CD4-positive, alpha-beta T cell treated with Interleukin-21 for 1 hour (primary cell): ENCODE measurements at regions not wholly inside any gene's neighbourhood (a gene's known extent, or its start where the extent isn't known, plus 50 kb on each side); places are given as distances from the start of the nearest gene placed in this dataset.
A peak's percentile ranks its signal among the peaks of the same experiment; 100 is the strongest.
"Not testable (repeated sequence)": the region's sequence is repeated elsewhere in the genome, so short reads cannot be mapped to it uniquely, and the experiment has no call there.

ENCODE experiments used
- DNase-seq: peaks from one replicate; pipeline ENCODE4 v3.0.0-alpha.2; 2020

DNA sequence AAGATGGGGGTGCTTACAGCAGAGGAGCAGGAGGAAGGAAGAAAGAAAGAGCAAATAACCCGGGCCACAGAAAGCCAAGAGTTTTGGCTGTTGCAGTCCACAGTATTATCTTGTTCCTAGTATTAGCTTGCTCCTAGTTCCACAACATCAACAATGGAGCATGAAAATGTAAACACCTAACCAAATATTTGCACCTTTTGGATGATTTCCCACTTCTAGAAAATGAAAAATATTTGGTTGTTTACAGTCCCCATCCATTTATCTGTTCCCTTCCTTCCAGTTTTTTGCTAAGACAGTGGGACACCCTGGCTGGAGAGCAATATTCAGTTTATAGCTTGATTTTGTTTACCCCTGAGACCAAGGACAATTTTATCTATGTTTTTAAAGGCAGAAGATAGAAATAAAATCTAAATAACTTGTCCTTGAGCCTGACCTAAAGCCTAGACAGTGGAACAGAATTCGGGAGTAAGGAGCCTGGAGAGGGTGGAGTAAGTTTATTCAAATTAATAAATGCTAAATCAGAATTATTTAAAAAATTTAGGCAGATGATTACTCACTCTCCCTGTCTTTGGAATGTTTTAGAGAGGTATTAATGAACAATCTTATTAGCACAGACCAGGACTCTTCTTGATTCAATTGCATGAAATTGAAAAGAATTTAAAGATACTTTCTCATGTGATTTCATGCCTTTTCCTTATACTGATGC, 51.6 kb downstream of the RESF1 start:
- DNase-seq = no peak

DNA sequence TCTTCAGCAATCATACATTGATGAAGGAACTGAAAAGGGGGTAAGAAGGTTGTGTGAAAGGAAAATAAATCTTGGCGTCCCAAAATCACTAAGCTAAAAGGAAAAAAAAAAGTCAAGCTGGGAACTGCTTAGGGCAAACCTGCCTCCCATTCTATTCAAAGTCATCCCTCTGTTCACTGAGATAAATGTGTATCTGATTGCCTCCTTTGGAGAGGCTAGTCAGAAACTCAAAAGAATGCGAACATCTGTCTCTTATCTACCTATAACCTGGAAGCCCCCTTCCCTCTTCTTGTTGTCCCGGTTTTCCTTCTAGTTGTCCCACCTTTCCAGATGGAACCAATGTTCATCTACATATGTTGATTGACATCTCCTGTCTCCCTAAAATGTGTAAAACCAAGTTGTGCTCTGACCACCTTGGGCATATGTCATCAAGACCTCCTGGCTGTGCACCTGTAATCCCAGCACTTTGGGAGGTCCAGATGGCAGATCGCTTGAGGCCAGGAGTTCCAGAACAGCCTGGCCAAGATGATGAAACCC, 53.1 kb downstream of the RESF1 start:
- DNase-seq = no peak

DNA sequence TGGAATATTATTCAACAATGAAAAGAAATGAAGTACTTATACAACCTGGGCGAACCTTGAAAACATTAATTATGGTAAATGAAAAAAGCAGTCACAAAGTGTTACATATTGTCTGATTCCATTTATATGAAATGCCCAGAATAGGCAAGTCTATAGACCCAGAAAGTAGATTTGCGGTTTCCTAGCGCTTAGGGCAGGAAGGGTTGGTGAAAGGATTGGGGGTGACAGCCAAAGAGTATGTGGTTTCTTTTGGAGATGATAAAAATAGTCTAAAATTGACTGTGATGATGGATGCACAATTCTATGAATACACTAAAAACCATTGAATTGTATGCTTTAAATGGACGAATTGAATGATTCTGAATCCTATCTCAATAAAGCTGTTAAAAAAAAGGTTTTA, 55.8 kb downstream of the RESF1 start:
- no peak for DNase-seq

DNA sequence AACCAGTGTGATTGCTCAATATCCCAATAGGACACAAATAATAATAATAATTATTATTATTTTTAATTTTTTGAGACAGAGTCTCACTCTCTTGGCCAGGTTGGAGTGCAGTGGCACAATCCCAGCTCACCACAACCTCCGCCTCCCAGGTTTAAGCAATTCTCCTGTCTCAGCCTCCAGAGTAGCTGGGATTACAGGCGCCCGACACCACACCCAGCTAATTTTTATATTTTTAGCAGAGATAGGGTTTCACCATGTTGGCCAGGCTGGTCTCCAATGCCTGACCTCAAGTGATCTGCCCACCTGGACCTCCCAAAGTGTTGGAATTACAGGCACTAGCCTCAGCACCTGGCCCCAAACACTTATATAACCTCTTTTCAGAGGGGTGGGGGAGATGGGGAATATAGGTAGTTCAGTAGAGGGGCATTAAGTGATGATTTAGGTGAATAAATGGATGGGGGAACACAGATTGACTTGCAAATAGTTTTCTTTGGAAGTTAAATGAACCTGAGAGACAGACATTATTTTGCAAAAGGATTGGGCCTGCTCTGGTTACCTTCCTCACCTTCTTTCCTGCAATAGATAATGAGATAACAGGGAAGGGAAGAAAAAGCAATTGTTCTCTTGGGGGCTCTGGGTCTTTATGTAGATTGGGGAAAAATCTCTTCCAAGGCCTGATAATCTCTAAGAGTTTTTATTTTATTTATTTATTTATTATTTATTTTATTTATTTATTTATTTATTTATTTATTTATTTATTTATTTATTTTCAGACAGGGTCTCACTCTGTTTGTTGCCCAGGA, 57.7 kb downstream of the RESF1 start:
- no peak for DNase-seq

DNA sequence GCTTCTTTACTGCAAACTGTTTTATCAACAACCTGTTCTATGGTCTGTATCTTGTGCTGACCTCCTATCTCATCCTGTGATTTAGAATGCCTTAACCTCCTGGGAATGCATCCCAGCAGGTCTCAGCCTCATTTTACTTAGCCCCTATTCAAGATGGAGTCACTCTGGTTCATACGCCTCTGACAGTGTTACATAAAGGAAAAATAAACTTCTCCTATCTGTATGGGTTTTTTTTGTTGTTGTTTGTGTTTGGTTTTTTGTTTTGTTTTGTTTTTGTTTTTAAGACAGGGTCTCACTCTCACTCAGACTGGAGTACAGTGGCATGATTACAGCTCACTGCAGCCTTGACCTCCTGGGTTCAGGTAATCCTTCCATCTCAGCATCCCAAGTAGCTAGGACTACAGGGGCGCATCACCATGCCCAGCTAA, 62.1 kb downstream of the RESF1 start:
- DNase-seq = no peak

DNA sequence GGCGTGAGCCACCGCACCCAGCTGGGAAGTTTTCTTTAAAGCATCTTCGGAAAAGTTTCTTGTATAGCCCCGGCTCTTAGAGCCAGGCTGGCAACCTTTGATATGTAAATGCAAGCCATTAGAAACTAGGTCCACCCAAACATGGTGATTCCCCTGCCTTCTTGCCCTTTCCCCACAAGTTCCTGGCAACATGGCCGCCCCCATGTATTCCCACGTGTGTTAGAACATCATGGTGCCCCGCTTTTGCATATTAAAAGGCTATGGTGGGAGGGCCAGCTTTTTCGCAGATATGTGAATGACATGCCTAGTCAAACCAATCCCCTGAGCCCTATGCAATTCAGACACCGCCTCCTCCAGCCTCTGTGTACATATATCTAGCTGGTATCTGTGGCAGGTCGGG, 63.2 kb downstream of the RESF1 start:
- DNase-seq = not testable (repeated sequence)

DNA sequence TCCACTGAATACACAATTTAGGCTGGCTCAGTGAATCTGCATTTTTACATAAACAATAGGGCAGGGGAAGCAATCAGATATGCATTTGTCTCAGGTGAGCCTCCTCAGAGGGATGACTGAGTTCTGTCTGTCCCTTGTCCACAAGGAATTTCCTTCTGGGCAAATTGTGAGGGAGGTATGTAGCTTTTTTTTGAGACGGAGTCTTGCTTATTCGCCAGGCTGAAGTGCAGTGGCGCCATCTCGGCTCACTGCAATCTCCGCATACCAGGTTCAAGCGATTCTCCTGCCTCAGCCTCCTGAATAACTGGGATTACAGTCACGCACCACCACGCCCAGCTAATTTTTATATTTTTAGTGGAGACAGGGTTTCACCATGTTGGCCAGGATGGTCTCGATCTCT, 64.6 kb downstream of the RESF1 start:
- DNase-seq = not testable (repeated sequence)

DNA sequence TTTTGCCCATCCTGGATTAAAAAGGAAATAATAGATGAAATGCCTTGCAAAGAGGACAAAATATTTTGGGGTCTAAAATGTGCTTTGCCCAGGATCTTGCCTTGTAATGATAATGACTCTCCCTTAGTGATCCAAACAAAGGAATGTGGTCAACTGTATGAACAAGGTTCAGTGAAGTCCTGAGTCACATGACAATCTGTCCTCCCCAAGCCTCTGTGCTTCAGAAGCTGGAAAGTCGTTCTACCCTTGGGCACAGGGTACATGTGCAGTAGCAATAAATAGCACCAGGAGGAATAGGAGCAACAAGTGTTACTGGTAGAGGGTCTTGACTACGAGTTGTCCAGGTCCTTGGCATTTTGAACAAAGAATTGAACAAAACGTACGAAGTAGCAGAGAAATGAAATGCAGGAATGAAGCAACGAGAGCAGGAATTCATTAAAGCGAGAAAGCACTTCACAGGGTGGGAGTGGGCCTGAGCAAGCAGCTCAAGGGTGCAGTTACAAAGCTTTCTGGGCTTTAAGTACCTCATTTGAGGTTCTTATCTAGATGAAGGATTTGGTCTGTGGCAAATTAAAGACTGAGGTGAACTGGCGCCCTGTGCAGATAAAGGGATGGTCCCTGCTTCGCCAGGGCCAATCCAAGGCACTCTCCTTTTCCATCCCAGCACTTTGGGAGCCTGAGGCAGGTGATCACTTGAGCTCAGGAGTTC, 65.8 kb downstream of the RESF1 start:
- DNase-seq = no peak

DNA sequence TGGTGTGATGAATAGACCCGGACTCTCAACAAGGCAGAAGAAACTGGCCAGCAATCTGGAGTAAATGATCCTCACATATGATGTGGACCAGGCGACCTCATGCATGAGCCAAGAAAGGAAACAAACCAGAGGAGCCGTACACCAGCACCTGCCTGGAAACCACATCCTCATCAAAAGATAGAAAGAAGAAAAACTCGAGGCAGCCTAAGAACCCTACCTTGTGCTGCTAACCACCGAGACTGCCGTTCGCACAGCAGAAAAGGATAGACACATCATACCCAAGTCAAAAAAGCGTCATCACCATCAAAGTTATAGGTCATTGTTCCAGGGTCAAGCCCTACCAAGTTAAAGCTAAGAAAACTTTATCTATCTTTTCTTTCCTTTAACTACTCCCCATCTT, 66.7 kb downstream of the RESF1 start:
- peak; percentile 50 for DNase-seq

DNA sequence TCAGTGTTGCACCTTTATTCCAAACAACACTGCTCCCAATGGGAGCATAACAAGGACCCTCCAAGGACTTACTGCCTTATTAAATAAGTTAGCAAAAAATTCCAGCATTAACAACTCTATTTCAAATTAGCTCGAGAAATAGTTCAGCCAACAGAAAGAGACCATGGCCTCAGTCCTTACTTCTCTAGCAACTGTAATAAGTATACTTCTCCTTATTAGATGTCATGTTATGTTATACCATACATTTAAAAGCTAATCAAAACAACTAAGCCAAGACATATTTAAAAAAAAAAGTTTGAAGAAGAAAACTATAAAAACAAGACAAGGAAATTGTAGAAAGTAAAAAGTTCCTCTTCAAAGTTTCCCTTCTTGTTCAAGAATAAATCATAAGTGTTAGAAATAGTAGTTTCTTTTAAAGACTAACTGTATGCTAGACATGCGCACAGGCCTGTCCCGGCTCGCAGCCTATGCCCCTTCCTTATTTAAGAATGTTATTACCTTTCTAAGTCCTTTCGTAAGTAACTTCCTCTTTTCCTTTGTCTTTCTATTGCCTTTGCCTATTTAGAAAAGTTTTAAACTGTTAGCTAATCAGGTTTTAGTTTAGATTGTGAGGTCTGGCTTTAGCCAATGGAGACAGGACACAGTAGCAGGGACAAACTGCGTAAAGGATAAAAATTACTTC, 68.6 kb downstream of the RESF1 start:
- DNase-seq = no peak

DNA sequence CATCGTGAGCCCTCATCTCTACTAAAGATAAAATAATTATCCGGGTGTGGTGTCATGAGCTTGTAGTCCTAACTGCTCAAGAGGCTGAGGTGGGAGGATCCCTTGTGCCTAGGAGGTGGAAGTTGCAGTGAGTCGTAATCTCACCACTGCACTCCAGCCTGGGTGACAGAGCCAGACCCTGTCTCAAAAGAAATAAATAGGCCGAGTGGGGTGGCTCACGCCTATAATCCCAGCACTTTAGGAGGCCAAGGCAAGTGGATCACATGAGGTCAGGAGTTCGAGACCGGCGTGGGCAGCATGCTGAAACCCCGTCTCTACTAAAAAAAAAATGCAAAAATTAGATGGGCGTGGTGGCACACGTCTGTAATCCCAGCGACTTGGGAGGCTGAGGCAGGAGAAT, 70.9 kb downstream of the RESF1 start:
- no peak for DNase-seq

DNA sequence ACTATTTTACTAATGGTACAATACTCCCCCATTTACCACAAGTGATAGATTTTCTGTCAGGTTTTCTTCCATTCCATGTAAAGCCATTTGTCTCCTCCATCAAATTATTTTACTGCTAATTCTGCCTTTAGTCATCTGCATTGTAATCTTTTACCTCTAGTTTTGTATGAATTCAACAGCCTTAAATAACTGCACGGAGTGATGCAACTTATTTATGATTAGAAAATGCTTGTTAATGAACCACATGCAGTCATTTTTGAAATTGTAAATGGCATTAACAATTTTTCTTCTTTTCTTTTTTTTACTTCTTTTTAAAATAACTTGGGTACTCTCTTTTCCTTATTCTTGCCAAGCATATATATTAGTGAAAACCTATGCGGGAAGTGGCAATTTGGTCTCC, 71.5 kb downstream of the RESF1 start:
- no peak for DNase-seq

DNA sequence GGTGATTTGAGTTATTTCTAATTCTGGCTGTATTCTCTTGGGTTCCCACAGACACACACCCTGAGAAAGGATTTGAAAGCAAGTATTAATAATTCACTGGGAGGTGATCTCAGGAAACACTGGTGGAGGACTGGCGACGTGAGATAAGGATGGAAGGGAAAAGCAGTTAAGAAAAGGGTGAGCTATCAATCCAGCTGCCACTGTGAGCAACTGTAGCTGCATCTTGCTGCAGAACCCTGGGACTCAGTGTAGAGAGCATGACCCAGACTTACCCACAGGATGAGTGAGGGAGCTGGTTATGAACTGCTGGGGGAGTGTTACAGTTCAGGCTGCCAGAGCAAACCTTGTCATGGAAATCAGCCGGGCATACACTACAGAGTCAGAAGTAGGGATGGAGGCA, 71.9 kb downstream of the RESF1 start:
- no peak for DNase-seq

DNA sequence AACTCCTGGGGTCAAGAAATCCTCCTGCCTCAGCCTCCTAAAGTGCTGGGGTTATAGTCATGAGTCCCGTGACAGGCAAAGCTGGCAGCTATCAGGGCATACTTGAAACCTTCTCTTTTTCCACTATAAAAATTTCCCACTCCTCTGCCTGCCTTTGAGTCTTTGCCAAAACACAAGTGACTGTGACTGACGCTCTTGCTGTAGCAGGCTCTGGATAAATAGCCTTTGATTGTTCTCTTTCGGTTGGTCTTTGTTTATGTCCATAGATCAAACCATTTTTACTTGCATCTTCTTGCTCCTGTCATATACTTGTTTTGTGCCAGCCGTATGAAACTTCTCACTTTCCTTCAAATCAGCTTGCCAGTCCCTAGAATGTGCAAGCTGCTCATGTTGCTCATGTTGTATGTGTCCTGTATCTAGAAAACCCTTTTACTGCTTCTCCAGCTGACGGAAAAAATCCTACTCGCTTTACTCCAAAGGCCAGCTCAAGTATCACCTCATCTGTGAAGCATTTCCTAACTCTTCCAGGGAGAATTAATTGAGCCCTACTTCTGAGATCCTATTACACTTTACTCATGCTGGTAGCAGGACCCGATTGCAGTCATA, 73.1 kb downstream of the RESF1 start:
- no peak for DNase-seq

DNA sequence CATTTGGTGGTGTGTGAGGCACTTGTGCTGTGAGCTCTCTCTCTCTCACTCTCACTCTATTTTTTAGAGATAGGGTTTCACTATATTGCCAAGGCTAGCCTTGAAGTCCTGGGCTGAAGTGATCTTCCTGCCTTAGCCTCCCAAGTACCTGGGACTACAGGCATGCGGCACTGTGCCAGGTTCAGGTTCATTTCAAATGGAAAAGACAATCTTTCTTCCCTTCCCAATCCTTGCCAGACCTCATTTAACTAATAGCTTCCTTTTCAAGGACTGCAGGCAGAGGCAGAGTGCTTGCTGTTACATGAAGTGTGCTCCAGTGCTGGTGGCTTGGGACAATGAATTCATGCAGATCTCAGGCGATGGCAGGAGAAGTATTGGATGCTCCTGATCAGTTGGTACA, 73.2 kb upstream of the BICD1 start:
- no peak for DNase-seq

DNA sequence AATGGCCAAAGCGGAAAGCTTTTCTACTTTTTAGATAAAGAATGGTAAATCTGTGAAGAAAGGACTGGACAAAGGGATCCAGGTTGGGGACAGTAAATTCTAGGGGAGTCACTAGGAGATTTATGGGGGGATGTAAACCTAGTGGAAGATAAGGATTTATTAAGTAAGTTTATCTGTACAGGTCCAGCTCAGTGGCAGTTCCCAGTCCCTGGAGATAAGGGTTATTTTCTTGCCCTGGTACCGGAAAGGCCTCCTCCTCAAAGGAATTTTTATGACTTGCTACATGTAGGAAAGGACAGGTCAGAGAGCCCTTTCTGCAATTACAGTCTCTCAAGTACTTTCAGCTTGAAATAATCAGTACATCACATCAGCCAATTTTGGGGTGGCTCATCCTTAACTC, 72.6 kb upstream of the BICD1 start:
- DNase-seq = no peak

DNA sequence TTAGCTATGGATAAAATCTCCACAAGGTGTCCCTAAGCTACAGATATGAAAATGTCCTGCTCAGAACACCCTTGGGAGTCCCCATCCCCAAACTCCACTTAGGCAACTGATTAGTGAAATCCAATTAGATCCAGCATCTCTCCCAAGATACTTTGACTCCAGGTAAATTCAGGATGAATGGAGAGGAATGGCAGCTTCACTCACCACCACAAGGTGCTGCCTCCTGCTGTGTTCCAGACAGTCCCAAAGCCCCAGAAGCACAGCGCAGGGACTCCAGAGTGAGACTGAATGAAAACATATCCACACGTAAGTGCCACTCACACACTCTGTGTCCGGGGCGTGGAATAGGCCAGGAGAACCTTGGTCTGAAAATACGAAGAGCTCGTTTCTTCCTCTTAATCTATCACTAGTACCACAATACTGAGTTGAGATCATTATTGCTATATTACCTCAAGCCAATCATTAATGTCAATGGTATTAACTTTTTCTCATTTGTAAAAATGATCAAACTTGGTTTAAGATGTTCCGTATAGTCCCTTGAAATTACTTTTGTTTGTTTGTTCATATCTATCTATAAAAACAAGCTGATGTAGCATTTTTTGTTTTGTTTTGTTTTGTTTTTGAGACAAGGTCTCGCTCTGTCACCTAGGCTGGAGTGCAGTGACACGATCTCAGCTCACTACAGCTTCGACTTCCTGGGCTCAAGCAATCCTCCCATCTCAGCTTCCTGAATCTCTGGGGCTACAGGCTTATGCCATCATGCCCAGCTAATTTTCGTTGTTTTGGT, 70.0 kb upstream of the BICD1 start:
- DNase-seq = no peak

DNA sequence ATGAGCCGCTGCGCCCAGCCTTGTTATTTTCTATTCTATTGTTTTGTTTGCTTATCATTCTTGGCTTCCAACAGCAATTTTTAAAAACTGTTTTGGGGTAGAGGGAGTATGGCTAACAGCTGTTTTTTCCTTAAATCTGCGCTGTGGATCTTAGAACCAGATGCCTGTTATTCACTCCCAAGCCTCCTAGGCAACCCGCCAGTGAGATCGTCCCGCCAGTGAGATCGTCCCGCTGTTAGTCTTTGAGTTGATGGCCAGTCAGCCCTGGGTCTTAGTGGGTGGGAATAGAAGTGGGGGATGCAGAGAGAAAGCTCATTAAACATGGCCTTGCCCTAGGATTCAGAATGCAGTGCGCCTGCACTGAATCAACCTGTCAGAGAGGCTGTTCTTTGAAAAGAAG, 67.3 kb upstream of the BICD1 start:
- DNase-seq = no peak

DNA sequence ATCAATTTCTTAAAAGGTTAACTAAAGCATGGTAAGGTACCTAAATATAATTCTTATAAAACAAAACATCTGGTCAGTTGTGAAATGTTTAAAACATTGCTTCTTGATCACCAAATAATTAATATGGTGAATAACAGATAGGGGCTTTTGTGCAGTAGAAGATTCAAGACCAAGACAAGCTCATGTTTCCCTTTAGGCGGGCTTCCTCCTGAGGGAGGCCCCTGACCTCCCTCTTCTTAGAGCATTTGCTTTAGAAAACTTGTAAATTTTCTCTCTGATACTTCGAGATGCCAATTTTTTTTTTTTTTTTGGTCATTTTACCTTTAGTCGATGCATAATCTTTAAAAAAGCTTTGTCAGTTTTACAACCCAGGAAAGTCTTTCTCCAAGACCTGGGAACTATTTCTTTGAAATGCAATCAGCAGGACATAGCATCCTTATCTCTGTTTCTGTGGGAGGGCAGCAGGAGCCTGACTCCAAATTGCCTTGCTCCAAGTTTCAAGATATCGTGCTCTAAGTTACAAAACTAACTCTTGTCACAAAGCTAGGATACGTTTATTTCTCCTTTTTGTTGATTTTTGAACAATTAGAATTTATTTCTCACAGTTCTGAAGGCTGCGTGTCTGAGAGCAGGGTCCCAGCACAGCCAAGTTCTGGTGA, 66.6 kb upstream of the BICD1 start:
- no peak for DNase-seq

DNA sequence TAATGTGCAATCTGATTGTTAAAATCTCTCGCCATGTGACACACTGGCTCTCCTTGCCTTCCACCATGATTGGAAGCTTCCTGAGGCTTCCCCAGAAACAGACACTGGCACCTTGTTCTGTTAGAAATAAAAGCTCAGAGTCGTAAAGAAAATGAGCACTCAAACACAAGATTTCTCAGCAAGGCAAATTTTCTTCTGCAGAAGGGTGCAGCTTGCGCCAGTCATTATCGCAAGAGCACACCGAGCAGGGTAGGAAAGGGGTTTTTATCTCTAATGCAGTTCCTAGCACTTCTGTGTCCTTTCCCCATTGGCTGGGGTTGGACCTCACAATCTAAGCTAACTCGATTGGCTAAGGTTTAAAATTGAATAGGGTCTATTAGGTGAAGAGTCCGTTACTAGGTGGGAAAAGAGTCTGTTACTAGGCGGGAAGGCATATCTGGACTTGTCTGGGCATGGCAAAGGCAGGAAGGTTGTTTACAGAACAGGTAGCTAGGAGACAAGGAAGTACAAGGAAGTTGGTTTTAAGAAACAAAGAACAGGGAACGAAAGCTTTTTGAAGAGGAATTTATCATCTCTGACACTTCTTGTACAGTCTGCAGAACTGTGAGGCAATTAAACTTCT, 62.6 kb upstream of the BICD1 start:
- DNase-seq = no peak
